ENCODE measurements at regions not wholly inside any gene's neighbourhood (a gene's known extent, or its start where the extent isn't known, plus 50 kb on each side); places are given as distances from the start of the nearest gene placed in this dataset.

- TF ChIP-seq CTCF (IDR thresholded peaks at IDR 0.05) = no peak
- no peak for TF ChIP-seq POLR2A (IDR thresholded peaks at IDR 0.05)
- TF ChIP-seq POLR2AphosphoS5 (IDR thresholded peaks at IDR 0.05) = no peak
- TF ChIP-seq EP300 (IDR thresholded peaks at IDR 0.05) = no peak
Observed at GRCh38 chr2:55786280-55786679, 92.6 kb upstream of the PNPT1 start.
